Natural killer cell (primary cell): ENCODE measurements at regions not wholly inside any gene's neighbourhood (a gene's known extent, or its start where the extent isn't known, plus 50 kb on each side); places are given as distances from the start of the nearest gene placed in this dataset.

ENCODE experiments used
- ATAC-seq, 3 donors: fragments of 150-1000 bp in 2 of 3; fragments of 200-7000 bp in 1 of 3; cut with Tn5 transposase; 1 replicate in 1 of 3; 2 replicates in 2 of 3; pipeline ENCODE4 v1.10.0; 2021; ENCODE audit warnings: mild to moderate bottlenecking in 2 of 3, moderate library complexity in 2 of 3
- DNase-seq, 2 donors: peaks; one replicate each; pipeline versions ENCODE4 v3.0.0 to v3.0.0-alpha.2; 2013 to 2021; ENCODE audit warnings: mixed read lengths in 1 of 2
- H3K27ac ChIP-seq: one replicate; pipeline ENCODE4 v1.5.1; 2013; ENCODE audit warnings: mild to moderate bottlenecking, low read length
- H3K27me3 ChIP-seq: one replicate; pipeline ENCODE4 v1.6.1; 2013; ENCODE audit warnings: low read length; ENCODE audit not compliant: control insufficient read depth, insufficient read depth
- H3K36me3 ChIP-seq: one replicate; pipeline ENCODE4 v1.6.1; 2013; ENCODE audit warnings: low read length; ENCODE audit not compliant: control insufficient read depth, insufficient read depth
- H3K4me1 ChIP-seq: one replicate; pipeline ENCODE4 v1.6.1; 2013; ENCODE audit warnings: low read length; ENCODE audit not compliant: control insufficient read depth, insufficient read depth
- H3K4me3 ChIP-seq: one replicate; pipeline ENCODE4 v1.5.1; 2013; ENCODE audit warnings: low read length
- H3K9me3 ChIP-seq: one replicate; pipeline ENCODE4 v1.6.1; 2013; ENCODE audit warnings: low read length; ENCODE audit not compliant: control insufficient read depth, insufficient read depth
- H3K27ac Mint-ChIP-seq, 2 donors: one replicate each; pipeline ENCODE4 v1.8.0; 2022; ENCODE audit warnings: mild to moderate bottlenecking in 2 of 2, mixed read lengths in 2 of 2, moderate library complexity in 1 of 2
- H3K27me3 Mint-ChIP-seq, 2 donors: one replicate each; pipeline ENCODE4 v1.8.0; 2022; ENCODE audit warnings: low read depth in 2 of 2, mixed read lengths in 2 of 2
- H3K36me3 Mint-ChIP-seq: one replicate; pipeline ENCODE4 v1.8.0; 2022; ENCODE audit warnings: mixed read lengths
- H3K4me1 Mint-ChIP-seq, 2 donors: one replicate each; pipeline ENCODE4 v1.8.0; 2022; ENCODE audit warnings: mixed read lengths in 2 of 2
- H3K4me3 Mint-ChIP-seq: one replicate; pipeline ENCODE4 v1.8.0; 2022; ENCODE audit warnings: mild to moderate bottlenecking, moderate library complexity, mixed read lengths
- H3K9me3 Mint-ChIP-seq, 2 donors: one replicate each; pipeline ENCODE4 v1.8.0; 2022; ENCODE audit warnings: mixed read lengths in 2 of 2
- WGBS: methylation state at CpG from one replicate; pipeline ENCODE4 v1.1.7; 2013; ENCODE audit warnings: missing lambda C conversion rate; ENCODE audit not compliant: insufficient coverage; 5-methylcytosine and 5-hydroxymethylcytosine counted together
- intact Hi-C: fragments of 100-400 bp; cut with micrococcal nuclease; formaldehyde crosslinking; loops from one replicate; pipeline ENCODE4 v1.14.2; 2022
- TF ChIP-seq, protein P1 (sequence below): fragments of 200-600 bp; IDR thresholded peaks from one replicate; pipeline ENCODE4 v1.8.0; 2022; ENCODE audit warnings: antibody characterized with exemption

DNA sequence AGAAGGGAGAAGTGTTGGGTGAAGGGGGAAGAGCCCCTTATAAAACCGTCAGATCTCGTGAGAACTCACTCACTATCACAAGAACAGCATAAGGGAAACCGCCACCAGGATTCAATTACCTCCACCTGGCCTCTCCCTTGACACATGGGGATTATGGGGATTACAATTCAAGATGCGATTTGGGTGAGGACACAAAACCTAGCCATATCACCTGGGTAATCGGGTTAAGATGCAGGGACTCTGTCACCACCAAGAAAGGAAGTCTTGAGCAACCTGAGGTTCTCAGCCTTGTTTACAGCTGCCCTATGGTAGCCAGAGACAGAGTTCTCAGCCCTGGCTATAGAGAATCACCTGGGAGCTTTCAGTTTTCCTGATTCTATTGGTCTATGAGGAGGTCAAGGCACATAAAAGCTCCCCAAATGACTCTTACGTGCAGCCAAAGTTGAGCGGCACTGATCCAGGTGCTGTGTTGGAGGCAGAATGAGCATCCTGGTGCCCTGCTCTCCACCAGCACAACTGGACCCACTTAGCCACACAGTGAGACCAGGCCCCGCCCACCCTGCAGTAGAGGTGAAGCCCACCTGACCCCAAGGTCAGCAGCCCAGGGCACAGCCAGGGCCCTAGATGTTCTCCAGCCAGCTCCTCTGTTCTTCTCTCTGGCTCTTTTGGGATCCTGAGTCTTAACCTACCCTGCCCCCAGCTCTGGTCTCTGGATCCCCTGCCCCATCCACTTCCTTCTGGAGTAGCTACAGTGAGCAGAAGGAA is 138.5 kb upstream of the CDH5 start:
- TF ChIP-seq, protein P1, sequence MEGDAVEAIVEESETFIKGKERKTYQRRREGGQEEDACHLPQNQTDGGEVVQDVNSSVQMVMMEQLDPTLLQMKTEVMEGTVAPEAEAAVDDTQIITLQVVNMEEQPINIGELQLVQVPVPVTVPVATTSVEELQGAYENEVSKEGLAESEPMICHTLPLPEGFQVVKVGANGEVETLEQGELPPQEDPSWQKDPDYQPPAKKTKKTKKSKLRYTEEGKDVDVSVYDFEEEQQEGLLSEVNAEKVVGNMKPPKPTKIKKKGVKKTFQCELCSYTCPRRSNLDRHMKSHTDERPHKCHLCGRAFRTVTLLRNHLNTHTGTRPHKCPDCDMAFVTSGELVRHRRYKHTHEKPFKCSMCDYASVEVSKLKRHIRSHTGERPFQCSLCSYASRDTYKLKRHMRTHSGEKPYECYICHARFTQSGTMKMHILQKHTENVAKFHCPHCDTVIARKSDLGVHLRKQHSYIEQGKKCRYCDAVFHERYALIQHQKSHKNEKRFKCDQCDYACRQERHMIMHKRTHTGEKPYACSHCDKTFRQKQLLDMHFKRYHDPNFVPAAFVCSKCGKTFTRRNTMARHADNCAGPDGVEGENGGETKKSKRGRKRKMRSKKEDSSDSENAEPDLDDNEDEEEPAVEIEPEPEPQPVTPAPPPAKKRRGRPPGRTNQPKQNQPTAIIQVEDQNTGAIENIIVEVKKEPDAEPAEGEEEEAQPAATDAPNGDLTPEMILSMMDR = no peak
- no peaks in the 10 kb centered on the region for H3K27me3 ChIP-seq
- no peak for ATAC-seq
- H3K9me3 ChIP-seq = no peaks in the 10 kb centered on the region
- H3K4me1 ChIP-seq = peaks cover 5% of the 10 kb centered on the region
- H3K4me3 ChIP-seq = no peak overlapping the region
- 85% methylated on average over 5 of the region's 8 CpGs for WGBS
- Mint-ChIP-seq H3K4me1 (peaks cover 0 to 4% of the 10 kb centered on the region in 2 donors), H3K36me3 (no peaks in the 10 kb centered on the region), H3K27ac (no peak overlapping the region), H3K9me3 (no peaks in the 10 kb centered on the region), H3K27me3 (peaks cover 0 to 3% of the 10 kb centered on the region in 2 donors), H3K4me3 (no peak overlapping the region)
- no peaks in the 10 kb centered on the region for H3K36me3 ChIP-seq
- no peak overlapping the region for H3K27ac ChIP-seq
- intact Hi-C loops = no loop called here
- no peak for DNase-seq

DNA sequence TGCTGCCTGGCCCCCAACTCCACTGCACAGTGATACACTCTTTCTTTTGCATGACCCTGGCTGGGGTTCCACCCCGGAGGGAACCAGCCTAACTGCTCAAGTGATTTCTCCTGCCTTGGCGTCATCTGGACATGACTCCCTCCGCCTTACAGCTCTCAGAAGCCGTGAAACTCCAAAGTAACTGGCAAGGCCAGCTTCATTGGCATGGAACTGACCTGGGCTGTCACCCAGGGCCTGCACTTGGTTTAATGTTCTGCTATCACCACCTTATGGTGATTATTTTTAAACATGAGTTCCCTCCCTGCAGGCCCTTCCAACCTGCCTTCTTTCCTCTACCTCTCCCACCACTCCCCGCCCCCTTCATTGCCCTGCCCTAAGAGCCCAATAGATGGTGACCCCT is 139.7 kb upstream of the CDH5 start:
- Mint-ChIP-seq H3K27me3 (peaks cover 0 to 4% of the 10 kb centered on the region in 2 donors), H3K36me3 (no peaks in the 10 kb centered on the region), H3K27ac (no peak overlapping the region), H3K4me1 (peaks cover 0 to 4% of the 10 kb centered on the region in 2 donors), H3K4me3 (no peak overlapping the region), H3K9me3 (no peaks in the 10 kb centered on the region)
- ATAC-seq (no peak), DNase-seq (no peak)
- Histone ChIP-seq H3K27ac (no peak overlapping the region), H3K4me1 (peaks cover 5% of the 10 kb centered on the region), H3K9me3 (no peaks in the 10 kb centered on the region), H3K36me3 (no peaks in the 10 kb centered on the region), H3K27me3 (no peaks in the 10 kb centered on the region), H3K4me3 (no peak overlapping the region)
- TF ChIP-seq, protein P1 = no peak
- intact Hi-C loops = no loop called here
- WGBS = 89% methylated on average over 5 of the region's 5 CpGs

DNA sequence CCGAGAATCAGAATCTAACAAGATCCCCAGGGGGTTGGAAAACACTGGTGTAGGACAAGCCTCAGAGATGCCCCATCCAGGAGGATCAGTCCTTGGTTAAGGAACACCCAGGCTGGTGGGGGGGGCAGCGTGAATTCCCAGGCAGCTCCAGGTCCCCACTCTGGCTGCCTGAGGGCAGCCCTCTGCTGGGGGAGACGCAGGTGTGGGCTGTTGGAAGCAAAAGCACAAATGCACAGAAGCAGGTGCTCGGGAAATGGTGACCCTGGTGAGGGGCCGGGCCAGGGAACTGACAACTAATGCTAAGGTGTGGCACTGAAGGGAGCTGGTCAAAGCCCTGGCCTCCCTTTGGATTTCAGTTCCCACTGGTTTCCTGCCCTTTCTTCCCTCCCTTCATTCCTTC is 140.8 kb upstream of the CDH5 start:
- Mint-ChIP-seq H3K9me3 (no peaks in the 10 kb centered on the region), H3K4me3 (no peak overlapping the region), H3K4me1 (peaks cover 0 to 4% of the 10 kb centered on the region in 2 donors), H3K27me3 (peaks cover 0 to 4% of the 10 kb centered on the region in 2 donors), H3K27ac (no peak overlapping the region), H3K36me3 (no peaks in the 10 kb centered on the region)
- Histone ChIP-seq H3K27me3 (no peaks in the 10 kb centered on the region), H3K36me3 (no peaks in the 10 kb centered on the region), H3K4me3 (no peak overlapping the region), H3K4me1 (peaks cover 5% of the 10 kb centered on the region), H3K27ac (no peak overlapping the region), H3K9me3 (no peaks in the 10 kb centered on the region)
- intact Hi-C loops = no loop called here
- ATAC-seq (no peak), DNase-seq (no peak)
- WGBS = 87% methylated on average over 5 of the region's 5 CpGs
- TF ChIP-seq, protein P1 = no peak

DNA sequence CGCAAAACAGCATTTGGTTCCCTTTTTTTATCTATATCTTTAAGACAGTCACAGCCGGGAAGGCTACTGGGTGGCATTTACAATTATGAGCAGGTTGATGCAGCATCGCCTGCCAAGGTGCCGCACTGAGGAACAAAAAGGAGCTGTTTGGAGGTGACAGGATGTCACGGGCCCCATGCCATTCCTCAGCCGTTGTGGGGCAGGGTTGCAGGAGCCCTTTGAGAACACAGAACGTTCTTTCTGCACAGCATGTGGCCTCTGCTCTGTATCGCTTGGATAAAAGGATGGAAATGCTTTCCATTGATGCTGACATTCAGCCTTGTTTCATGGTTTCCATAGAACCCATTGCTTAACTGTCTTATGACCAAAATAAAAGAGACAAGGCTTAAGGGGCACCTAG is 141.9 kb upstream of the CDH5 start:
- no peak overlapping the region for H3K4me3 ChIP-seq
- DNase-seq (no peak), ATAC-seq (no peak)
- Mint-ChIP-seq H3K36me3 (no peaks in the 10 kb centered on the region), H3K27ac (no peak overlapping the region), H3K4me1 (peaks cover 0 to 4% of the 10 kb centered on the region in 2 donors), H3K9me3 (no peaks in the 10 kb centered on the region), H3K4me3 (no peak overlapping the region), H3K27me3 (peaks cover 0 to 4% of the 10 kb centered on the region in 2 donors)
- peaks cover 5% of the 10 kb centered on the region for H3K4me1 ChIP-seq
- intact Hi-C loops = no loop called here
- H3K27ac ChIP-seq = no peak overlapping the region
- H3K36me3 ChIP-seq = no peaks in the 10 kb centered on the region
- TF ChIP-seq, protein P1 = no peak
- WGBS = 9% methylated on average over 7 of the region's 8 CpGs
- H3K9me3 ChIP-seq = no peaks in the 10 kb centered on the region
- H3K27me3 ChIP-seq = no peaks in the 10 kb centered on the region
